ENCODE measurements at regions not wholly inside any gene's neighbourhood (a gene's known extent, or its start where the extent isn't known, plus 50 kb on each side); places are given as distances from the start of the nearest gene placed in this dataset.

- no peak overlapping the region for H2AFZ ChIP-seq (ENCODE audit: low read depth, low read length, poor library complexity, severe bottlenecking)
- no peak overlapping the region for H3K27ac ChIP-seq (ENCODE audit: low read depth, low read length)
- no peak overlapping the region for H3K4me2 ChIP-seq (ENCODE audit: low read length)
- H3K4me1 ChIP-seq (ENCODE audit: control insufficient read depth in 1 of 2, insufficient read depth in 2 of 2, low read length in 2 of 2), result no peaks in the 10 kb centered on the region
- TF ChIP-seq ATF3 (IDR thresholded peaks at IDR 0.05) (no peak), ZNF274 (IDR thresholded peaks at IDR 0.05; ENCODE audit: low read depth, low read length) (no peak), EZH2 (IDR thresholded peaks at IDR 0.05) (no peak), POLR2AphosphoS5 (IDR thresholded peaks at IDR 0.05; ENCODE audit: low read depth, low read length) (no peak), SRF (IDR thresholded peaks at IDR 0.05; ENCODE audit: low read depth) (no peak), POLR2A (IDR thresholded peaks at IDR 0.05; ENCODE audit: borderline replicate concordance, extremely low read depth, insufficient read depth, insufficient read length) (no peak), SP1 (IDR thresholded peaks at IDR 0.05; ENCODE audit: low read depth) (no peak), CTCF (IDR thresholded peaks at IDR 0.05 in 2 of 3, conservative IDR thresholded peaks at IDR 0.05 in 1 of 3; ENCODE audit: borderline replicate concordance in 1 of 3, insufficient read depth in 1 of 3, low read depth in 2 of 3, low read length in 2 of 3) (no peak), EZH2phosphoT487 (IDR thresholded peaks at IDR 0.05; ENCODE audit: borderline replicate concordance) (no peak), RAD21 (IDR thresholded peaks at IDR 0.05; ENCODE audit: low read depth) (no peak), TCF7L2 (IDR thresholded peaks at IDR 0.05; ENCODE audit: borderline replicate concordance, extremely low read depth, insufficient read depth, insufficient read length) (no peak), ZBTB33 (IDR thresholded peaks at IDR 0.05; ENCODE audit: extremely low read depth, insufficient replicate concordance, low read length) (no peak)
- peaks cover 5 to 8% of the 10 kb centered on the region in 2 experiments; a peak in 2 of 4 replicates for H3K9me3 ChIP-seq (ENCODE audit: control insufficient read depth in 1 of 2, insufficient read depth in 1 of 2, low read depth in 1 of 2, low read length in 2 of 2)
- H3K9ac ChIP-seq (ENCODE audit: low read length), result no peak overlapping the region
- POLR2A ChIA-PET, result no interaction called here
- DNase-seq (ENCODE audit: low read depth, low spot score) (no peak), ATAC-seq (no peak)
- H3K9me2 ChIP-seq (ENCODE audit: insufficient read depth), result no peaks in the 10 kb centered on the region
- no peaks in the 10 kb centered on the region for H3K36me3 ChIP-seq (ENCODE audit: control insufficient read depth in 1 of 2, insufficient read depth in 2 of 2, low read length in 2 of 2)
- RAD21 ChIA-PET (ENCODE audit: low non-redundant PET in 1 of 2, low total read pairs in 2 of 2, uncharacterized antibody in 2 of 2, unreplicated experiment in 2 of 2), result no interaction called here
- no peaks in the 10 kb centered on the region for H3K79me2 ChIP-seq (ENCODE audit: insufficient read depth, low read length)
- no peak overlapping the region for H3K4me3 ChIP-seq (replicated peaks in 1 of 2; ENCODE audit: low read depth in 1 of 2, low read length in 2 of 2)
- no peaks in the 10 kb centered on the region for H4K20me1 ChIP-seq (ENCODE audit: insufficient read depth)
- H3K27me3 ChIP-seq (ENCODE audit: insufficient read depth, low read length), result no peaks in the 10 kb centered on the region
- intact Hi-C loops (cut with micrococcal nuclease), result no loop called here
- CTCF ChIA-PET, result no interaction called here
- BruUV-seq (replicated peaks), result no TSS peak
Measured at GRCh38 chr11:25615069-25615468, 716.9 kb upstream of the ANO3 start.

All from HCT116 (cell line).